ENCODE measurements at regions not wholly inside any gene's neighbourhood (a gene's known extent, or its start where the extent isn't known, plus 50 kb on each side); places are given as distances from the start of the nearest gene placed in this dataset.

- TF ChIP-seq CTCF (IDR thresholded peaks at IDR 0.05): no peak
- TF ChIP-seq POLR2A (IDR thresholded peaks at IDR 0.05): no peak
Observed at GRCh38 chr11:70930215-70930614, 322.2 kb downstream of the SHANK2 start.
